Midbrain (tissue), 1 donor: ENCODE measurements at regions not wholly inside any gene's neighbourhood (a gene's known extent, or its start where the extent isn't known, plus 50 kb on each side); places are given as distances from the start of the nearest gene placed in this dataset.

ENCODE experiments used
- DNase-seq: peaks from one replicate; lab custom pipeline; 2025; lab: John Stamatoyannopoulos, UW

- no peak for DNase-seq
Measured at GRCh38 chr13:103794526-103794925, 728.3 kb upstream of the SLC10A2 start.

GRCh38 chr13:103788061-103788652, 721.9 kb upstream of the SLC10A2 start:
- no peak for DNase-seq

DNA sequence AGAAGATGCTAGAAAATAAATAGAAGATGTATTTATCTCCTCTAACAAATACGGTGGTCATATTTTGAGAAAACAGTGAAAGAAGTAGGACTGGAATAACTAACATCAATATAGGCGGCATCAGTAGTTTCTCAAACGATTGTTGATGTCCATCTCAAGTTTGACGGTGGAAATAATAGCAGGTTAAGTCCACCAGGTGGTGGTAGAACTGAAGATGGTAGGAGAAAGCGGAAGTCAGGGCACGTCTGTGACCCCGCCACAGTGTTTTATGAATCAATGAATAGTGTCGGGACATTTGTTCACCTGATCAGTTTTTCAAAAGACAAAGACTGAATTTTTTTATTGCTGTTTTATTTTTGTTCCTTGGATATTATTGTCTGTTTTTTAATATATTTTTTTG, 706.4 kb upstream of the SLC10A2 start:
- no peak for DNase-seq

GRCh38 chr13:103762523-103762922, 696.3 kb upstream of the SLC10A2 start:
- no peak for DNase-seq

GRCh38 chr13:103759361-103759760, 693.1 kb upstream of the SLC10A2 start:
- DNase-seq = no peak

DNA sequence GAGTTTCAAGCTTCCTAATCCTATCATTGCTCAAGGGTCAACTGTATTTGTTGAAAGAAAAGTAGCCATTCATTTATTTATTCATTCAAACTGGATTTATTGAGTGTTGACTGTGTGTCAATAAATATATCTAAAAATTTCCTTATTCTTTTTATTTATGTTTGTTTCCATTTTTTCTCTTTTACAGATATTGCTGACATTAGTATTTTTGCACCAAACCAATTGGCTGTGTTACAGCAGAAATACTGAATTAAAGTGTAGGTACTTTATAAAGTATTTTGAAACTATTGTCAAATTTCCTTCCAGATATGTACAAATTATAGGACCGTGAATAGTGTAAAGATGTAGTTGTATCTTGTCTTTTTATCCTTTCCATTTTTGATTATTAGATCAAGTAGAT, 692.0 kb upstream of the SLC10A2 start:
- DNase-seq = no peak

DNA sequence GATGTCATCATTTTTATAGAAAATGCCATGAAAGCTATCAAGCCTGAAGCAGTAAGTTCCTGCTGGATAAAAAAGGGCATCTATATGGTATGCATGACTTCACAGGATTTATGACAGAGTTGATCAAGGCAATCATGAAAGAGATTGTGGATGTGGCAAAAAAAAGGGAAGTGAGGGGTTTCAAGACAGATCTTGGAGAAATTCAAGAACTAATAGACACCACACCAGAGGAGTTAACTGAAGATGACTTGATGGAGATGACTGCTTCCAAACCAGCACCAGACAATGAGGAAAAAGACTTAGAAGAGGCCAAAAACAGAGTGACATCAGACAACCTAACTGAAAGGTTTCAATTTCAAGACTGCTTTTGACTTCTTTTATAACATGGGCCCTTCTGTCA, 691.1 kb upstream of the SLC10A2 start:
- DNase-seq = no peak

DNA sequence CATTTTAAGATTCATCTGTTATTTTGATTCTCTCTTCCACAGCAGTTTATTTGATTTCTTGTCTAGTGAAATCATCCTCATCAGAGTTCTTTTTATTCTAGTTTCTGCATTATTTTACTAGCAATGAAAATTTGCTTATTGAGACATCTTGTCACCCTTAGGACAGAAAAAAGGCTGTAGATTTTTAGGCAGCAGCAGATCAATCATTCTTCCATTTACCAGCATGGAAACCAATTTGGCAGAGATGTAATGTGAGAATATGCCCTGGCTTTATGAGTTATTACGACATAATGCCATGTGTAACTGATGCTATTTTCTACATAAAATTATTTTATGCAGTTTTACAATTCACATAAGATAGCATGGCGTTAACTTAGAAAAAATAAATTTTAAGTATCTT, 688.6 kb upstream of the SLC10A2 start:
- no peak for DNase-seq

GRCh38 chr13:103734837-103735236, 668.6 kb upstream of the SLC10A2 start:
- DNase-seq = no peak

DNA sequence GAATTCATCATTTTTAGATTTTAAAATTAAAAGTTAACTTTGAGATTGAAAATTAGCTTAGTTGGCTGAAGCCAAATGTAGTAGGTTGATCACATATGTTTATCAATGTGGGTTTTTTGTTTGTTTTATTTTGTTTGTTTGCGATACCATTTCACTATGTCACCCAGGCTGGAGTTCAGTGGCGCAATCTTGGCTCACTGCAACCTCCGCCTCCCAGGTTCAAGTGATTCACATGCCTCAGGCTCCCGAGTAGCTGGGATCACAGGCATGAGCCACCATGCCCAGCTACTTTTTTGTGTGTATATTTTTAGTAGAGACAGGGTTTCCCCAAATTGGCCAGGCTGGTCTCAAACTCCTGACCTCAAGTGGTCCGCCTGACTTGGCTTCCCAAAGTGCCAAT, 665.7 kb upstream of the SLC10A2 start:
- DNase-seq = no peak

DNA sequence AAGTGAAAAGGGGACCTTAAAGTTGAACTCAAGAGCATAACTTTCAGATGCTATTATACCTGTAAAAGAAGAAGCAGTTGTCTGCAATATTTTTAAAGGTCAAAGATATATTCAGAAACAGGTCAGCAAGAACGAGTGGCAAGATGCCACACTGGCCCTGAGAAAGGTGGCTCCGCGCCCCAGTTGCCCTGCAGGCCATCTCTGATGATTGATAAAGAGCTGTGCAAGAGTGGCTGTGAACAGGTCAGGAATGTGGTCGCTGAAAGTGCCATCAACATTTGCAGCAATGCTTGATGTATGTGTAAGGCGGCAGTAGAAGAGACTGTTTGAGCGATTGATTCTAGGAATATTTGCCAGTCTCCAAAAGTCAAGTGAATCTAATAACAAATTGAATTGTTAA, 664.2 kb upstream of the SLC10A2 start:
- DNase-seq = no peak

GRCh38 chr13:103726808-103727207, 660.6 kb upstream of the SLC10A2 start:
- no peak for DNase-seq

- DNase-seq = no peak
Measured at GRCh38 chr13:103716718-103717117, 650.5 kb upstream of the SLC10A2 start.

GRCh38 chr13:103715335-103715734, 649.1 kb upstream of the SLC10A2 start:
- DNase-seq = no peak

DNA sequence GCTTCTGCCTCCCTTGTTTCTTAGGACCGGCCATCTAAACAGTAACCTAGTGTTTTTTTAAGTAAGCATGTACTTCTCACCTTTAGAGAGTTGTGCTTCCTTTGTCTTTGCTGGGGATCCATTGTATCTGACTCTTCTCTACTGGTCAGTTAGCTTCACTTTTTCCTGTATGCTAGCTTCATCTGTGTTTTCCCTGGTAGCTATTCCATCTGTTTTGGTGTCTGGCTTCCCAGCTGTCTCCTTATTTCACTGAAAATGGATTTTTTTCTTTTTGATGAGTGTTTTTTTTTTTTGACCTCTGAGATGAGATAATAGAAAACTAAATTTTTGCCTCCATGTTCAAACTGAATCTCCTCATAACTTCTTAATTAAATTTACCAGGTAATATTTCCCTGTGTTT, 637.0 kb upstream of the SLC10A2 start:
- DNase-seq = no peak

DNA sequence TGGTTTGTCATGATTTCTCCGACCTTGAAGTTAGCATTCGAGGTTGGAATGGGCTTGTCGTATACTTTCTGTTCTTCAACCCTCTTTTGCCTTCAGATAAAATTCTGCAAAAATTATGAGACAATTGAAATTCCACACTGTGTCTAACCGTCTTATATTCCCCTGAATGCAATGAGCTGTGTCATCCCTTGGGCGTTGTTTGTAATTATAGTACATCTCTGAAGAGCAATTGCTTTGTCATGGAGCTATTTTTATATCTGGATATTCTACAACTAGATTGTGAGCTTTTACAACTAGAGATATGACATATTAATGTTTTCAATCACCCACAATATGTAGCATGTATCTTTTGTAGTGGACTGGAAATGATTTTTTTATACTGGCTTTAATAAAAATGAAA, 631.8 kb upstream of the SLC10A2 start:
- no peak for DNase-seq

GRCh38 chr13:103695320-103695719, 629.1 kb upstream of the SLC10A2 start:
- DNase-seq = no peak

DNA sequence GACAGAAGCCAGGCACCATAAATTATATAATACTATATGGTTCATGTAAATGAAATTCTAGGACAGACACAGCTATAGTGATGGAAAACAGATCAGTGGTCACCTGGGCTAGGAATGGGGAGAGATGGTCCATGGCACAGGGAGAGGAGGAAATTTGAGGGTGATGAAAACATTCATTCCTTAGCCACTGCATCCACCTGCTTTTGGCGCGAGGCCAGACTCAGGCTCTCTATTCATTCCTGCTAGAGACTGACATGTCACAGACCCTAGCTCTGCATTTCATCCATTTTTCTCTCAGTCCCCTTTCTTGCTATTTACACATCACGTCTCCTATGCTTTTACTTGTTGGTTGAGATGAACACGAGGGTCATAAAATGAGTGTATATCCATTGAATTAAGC, 628.3 kb upstream of the SLC10A2 start:
- DNase-seq = no peak

- no peak for DNase-seq
Measured at GRCh38 chr13:103694033-103694432, 627.8 kb upstream of the SLC10A2 start.

DNA sequence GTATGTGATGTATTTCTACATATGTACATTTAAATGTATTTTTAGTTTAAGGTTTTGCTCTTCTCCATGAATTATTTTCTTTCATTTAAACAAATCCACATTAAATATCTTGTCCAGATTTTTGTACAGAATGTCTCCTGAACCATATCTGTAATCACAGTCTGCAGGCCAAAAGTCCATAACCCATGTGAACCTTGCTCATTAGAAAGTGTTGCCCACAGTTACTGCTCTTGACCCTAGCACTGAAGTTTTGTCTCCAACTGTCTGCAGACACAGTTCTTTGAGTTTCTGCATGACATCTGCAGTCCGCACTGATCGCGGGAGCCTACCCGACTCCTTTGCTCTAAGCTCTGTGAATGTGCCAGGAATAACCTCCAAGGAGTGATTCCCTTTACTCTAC, 626.2 kb upstream of the SLC10A2 start:
- no peak for DNase-seq

DNA sequence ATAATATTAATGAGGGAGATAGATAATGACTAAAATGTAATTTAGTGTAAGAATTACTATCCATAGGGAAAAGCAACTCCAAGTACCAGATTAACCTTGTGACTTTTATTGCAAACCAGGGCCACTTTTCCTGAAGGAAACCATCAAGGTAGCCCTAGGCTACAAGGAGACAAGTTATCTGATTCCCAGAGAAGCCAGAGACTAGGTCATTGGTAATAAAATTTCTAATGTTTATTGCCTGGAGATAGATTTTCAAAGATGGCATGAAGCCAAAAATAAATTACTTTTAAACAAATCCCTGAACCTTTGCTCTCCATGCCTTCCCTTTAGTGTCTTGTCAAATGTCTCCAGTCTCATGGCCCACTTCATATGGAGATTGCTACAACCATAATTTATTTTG, 610.1 kb upstream of the SLC10A2 start:
- no peak for DNase-seq

GRCh38 chr13:103671547-103671946, 605.3 kb upstream of the SLC10A2 start:
- no peak for DNase-seq

- DNase-seq = no peak
Measured at GRCh38 chr13:103663996-103664395, 597.8 kb upstream of the SLC10A2 start.

GRCh38 chr13:103656311-103656710, 590.1 kb upstream of the SLC10A2 start:
- DNase-seq = no peak

DNA sequence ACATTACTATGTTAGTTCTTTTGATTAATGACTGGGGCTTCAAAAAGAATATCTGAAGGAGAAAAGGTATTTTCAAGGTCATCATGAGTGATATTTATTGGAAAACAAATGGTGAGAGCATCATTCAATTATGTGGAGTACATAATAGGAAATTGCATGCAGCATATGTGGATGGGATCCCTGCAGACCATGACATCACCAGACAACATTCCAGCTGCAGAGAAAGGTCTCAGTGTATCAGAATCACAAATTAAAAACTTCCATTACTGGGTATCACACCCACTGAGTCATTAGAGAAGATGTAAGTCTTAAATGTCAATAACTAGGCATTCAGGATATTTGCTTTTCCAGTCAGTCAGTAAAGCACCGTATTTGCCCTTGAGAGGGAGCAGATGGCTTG, 574.4 kb upstream of the SLC10A2 start:
- no peak for DNase-seq
